Stimulated activated CD8-positive, alpha-beta memory T cell treated with anti-CD3 and anti-CD28 coated beads, Interleukin-7, amount 100 ng/mL, for 4 hours (primary cell): ENCODE measurements at regions not wholly inside any gene's neighbourhood (a gene's known extent, or its start where the extent isn't known, plus 50 kb on each side); places are given as distances from the start of the nearest gene placed in this dataset.
"Not testable (repeated sequence)": the region's sequence is repeated elsewhere in the genome, so short reads cannot be mapped to it uniquely, and the experiment has no call there.

Source experiments
- DNase-seq, 2 donors: peaks; one replicate each; pipeline ENCODE4 v3.0.0-alpha.2; 2020; ENCODE audit warnings: low read depth in 2 of 2

DNA sequence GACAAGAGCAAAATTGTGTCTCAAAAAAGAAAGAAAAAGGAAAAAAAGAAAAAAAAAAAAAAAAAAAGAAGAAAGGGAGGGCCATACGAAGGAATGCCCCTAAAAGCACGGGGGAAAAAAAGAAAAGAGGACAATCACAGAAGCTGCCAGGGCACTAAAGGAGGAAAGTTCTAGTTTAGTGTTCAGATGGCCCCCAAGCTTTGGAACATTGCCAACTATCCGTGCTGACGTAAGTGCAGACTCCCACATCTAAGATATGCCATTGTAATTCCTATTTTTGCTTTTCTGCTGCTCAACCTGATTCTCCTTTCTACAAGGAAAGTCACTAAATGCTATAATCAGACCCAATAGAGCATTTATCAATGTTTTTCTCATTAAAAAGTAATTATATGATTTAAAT is 842.1 kb downstream of the KCNJ2 start:
- DNase-seq: no peak

DNA sequence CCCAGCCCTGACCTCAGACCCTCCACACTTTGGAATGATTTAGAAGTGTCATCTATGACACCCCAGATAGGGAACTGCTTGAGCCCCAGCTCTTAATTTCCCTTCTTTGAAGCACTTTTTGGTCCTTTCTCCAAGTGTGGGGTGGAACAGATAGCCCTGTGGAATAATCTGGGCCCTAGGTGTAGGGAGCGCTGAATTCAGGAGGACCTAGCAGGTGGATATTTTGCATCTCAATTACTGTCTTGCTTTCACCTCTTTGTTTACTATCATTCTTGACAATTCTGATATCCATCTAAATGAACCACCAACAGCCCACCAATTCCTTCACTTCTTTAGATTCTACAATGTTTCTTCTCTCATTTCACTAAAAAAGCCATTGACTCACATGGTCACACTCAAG is 850.4 kb downstream of the KCNJ2 start:
- no peak for DNase-seq

DNA sequence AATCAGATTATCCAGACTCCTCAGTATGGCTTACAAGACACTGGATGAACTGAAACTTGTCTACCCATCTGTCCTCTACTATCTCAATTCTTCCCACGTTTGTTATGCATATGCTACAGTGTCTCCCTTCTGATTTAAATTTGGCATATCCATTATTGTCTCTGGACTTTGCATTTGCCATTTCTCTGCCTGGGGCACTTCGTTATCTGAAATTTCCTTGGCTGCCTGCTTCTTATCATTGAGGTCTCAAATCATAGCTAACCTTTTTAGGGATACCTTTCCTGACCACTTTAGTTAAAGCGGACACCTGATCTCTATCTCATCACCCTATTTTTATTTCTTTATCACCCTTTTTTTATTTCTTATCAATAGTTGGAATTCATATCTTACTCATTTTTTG is 853.4 kb downstream of the KCNJ2 start:
- no peak for DNase-seq

DNA sequence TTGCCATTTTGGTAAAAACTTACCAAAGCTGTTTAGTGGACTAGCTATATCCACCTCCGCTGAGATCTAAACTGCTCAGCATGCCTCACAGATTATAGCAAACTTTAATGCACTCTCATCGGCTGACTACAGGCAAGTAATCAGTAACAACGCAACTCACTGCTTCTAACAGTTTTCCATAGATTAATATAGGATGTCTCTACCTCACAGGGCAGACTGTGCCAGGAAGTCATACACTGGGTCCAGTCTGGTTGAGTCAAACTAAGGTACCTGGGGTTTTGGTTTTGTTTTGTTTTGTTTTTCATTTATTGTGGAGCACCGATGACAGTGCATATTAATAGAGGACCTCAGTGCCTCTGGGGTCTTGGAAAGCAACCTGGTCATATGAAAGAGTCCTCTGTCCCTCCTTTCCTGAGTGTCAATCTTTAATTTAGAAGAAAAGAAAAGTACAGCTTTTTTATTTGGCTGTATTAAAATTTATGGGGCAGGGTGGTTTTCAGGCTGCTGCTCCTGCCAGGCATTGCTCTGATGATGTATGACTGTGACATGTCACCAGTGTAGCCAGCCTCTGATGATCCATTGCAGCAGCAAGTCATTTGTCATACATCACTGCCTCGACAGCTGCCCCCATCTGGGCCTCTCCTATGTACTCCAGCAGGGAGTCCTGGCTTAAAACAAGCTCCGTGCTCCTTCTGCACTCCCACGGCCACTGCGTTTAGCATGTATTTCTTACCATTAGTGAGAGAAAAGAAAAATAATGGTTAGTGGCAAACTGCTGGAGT is 854.1 kb downstream of the KCNJ2 start:
- no peak for DNase-seq

DNA sequence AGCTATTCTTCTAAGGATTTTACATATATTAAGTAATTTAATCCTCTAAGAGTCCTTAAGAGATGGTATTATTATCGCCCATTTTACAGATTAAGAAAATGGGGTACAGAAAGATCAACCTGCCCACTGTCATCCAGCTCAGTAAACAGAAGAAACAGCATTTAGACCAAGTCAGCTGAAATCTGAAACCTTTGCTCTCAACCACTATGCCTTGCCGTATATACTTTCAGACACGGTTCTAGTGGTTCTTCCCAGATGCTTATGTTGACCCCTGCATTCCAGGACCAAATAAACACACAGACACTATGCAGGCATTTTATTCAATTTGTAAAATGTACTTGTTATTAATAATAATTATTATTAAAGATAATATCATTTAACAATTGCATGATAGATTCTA is 854.8 kb downstream of the KCNJ2 start:
- no peak for DNase-seq

DNA sequence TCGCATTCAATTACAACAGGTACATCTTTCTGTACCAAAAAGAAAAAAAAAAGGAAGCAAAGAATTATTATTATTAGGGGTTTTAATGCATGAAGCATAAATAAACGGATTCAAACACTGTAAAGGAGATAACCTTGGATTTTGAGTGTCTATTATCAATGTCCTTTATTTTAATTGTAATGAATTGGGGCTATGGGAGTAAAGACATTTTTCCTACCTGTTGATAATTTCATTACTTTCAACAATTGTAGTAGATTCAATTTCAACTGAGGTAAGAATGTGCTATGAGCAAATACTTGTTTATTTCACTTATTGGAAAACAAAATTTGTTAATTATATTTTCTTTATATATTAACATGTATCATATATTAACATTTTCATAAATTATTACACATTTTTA is 855.6 kb downstream of the KCNJ2 start:
- no peak for DNase-seq

DNA sequence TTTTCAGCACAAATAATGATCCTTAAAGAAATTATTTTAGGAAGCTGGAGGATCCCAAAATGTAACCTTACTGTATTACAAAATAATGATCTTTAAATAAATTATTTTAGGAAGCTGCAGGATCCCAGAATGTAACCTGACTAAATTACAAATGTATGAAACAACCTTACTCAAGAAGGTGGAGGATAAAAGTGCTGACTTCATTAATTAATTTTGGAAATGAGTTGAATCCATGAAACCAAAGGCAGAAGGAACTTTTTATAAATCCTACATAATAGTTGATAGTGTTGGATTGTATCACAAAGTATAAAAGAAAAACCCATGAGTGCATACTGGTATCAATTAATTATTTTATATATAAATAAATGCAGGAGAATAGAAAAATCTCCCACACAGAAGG is 859.9 kb downstream of the KCNJ2 start:
- DNase-seq: no peak

DNA sequence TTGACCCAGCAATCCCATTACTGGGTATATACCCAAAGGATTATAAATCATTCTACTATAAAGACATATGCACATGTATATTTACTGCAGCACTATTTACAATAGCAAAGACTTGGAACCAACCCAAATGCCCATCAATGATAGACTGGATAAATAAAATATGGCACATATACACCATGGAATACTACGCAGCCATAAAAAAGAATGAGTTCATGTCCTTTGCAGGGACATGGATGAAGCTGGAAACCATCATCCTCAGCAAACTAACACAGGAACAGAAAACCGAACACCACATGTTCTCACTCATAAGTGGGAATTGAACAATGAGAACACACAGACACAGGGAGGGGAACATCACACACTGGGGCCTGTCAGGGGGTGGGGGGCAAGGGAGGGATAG is 862.0 kb downstream of the KCNJ2 start:
- DNase-seq: not testable (repeated sequence)

DNA sequence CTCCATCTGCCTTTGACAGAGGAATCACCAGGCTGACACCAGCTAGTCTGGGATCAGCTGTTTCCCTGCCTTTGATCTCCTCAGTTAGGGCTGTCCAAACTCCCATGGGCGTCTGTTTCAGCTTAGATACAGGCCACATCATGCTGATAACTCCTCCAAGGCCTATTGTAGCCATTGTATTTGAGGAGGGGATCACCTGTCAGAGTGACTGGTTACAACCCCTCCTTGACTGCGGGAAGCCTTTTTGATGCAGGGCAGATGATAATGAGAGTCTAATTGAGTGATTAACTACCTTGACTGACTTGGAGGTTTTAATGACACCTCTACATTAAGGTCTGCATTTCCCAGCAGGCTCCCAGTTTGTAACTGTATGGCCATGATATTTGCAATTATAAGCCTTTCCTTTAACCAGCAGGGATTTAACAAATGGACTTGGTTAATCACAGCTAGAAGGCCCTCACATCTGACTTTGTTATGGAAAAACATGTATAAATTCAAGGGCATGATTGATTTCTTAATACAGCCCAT is 863.5 kb downstream of the KCNJ2 start:
- no peak for DNase-seq

DNA sequence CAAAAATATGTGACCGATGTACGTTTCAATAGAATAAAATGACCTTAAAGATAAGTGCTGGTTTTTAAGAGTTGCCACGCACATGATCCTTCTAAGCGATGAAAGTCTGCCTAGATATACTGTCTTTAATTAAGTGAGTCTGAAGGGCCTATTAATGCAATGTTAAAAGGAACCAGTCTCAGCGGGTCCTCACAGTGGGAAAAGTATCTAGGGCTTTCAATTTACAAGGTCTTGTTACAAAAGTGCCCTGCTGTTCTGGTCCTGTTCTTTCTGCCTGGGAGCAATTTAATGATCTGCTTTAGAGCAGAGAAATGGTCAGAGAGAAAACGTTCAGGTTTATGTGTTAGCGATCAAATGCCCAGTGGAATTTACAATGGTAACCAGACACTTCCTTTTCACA is 864.0 kb downstream of the KCNJ2 start:
- DNase-seq: no peak

DNA sequence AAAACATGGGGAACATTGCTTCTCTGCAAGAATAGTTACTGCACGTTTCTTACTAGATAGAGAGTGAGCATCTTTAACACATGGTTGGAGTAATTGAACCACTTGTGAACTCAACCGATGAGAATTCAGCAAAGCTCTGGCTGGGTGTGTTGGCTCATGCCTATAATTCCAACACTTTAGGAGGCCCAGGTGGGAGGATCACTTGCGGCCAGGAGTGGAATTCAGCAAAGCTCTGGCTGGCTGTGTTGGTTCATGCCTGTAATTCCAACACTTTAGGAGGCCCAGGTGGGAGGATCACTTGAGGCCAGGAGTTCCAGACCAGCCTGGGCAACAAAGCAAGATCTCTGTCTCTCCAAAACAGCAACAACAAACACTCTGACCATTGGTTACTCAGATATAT is 865.9 kb downstream of the KCNJ2 start:
- DNase-seq: no peak

DNA sequence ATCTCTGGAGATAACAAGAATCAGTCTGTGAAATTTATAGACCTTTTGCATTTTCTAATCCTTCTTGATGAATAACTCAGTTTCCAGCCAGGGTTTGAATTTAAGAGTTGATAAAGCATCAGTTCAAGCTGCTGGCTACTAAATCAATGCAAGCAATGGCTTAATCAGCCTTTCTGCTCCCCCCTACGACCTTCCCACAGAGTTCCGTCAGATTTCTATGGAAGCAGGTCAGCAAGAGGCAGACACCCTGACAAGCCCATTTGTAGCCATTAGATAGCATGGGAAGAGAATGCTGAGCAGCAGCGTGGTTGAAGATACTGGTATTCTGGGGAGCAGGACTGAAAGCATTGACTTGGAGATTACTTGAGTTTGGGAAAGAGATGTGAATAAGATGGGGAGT is 868.1 kb downstream of the KCNJ2 start:
- DNase-seq: no peak

DNA sequence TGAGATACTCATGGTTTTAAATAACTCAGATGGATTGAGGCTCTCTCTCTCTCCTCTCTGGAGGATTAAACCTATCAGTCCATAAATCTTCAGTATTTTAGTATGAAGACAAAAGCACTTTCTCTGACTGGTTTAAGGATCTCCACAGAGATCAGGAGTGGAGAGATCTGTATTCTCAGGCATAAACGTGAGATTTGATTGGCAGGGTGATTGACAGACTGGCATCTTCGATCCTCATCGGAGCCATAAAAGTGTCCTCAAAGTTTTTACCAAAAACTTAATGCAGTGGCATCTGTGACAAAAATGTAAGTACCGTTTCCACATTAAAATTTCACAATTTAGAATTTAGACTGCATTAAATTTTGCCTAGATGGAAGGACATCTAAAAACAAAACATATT is 870.1 kb downstream of the KCNJ2 start:
- no peak for DNase-seq

DNA sequence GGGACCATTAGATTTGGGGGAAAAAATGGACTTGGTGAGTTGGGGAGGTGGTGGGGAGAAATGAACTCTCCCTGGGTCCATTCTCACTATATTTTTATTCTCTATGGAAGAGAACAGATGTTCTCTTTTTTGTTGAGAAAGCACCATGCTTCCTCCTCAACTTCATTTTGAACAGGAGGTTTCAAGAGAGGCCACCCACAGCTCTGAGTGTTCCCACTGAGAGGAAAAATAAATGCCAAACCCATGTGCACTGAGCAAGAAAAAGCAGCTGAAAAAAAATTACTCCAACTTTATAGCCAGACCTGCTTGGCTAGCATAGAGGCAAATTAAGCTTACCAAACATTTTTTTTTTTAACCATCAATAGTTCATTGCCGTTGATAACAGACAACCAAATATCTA is 883.6 kb downstream of the KCNJ2 start:
- no peak for DNase-seq

DNA sequence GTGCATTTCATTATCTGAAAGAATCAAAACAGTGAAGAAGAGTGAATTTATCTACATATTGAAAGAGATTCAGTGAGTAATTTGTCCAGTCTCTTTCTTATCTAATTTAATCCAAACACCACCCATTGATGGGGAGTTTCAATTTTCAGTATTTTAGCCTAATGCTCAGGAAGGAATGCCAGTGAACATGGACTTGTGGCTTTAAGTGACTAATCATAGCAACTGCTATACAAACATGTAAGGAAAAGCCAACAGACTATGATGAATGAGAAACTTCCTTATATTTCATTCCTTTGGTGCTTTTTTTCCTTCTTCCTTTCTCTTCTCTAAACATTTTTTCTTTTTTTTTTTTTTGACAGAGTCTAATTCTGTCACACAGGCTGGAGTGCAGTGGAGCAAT is 885.8 kb downstream of the KCNJ2 start:
- DNase-seq: no peak

DNA sequence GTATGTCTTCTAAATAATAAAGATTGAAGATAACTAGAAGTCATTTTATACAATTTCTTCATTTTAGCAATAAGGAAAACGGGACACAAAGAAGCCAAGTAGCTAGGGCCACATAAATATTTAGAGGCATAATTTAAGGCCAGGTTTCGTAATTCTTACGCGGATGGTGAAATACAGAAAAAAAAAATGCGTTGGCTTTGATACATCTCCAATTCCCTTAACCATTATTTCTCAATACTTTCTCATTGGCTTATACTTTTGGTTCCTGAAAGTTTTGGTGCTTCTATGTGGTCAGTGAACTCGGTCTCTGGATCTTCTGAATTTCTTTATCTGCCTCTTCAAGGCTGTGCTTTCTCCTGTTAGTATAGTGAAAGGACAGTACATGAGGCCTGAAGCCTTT is 888.1 kb downstream of the KCNJ2 start:
- DNase-seq: no peak

DNA sequence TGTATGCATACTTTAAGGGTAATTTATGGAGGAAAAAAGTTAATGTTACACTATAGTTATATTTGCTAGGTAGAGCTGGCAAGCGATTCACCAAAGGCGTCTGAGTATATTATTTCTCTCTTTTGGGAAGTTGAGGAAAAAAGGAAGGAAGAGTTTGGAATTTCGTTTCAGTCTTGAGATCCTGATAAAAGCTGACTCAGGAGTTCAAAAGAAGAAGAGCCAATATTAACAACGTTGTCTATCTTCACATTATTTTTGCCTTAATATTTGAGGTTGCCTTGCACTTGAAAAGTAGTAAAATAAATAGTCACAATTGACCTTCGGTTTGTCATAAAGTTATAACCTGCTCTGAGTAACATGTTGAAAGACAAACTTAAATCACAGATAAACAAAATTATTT is 888.6 kb downstream of the KCNJ2 start:
- DNase-seq: no peak

DNA sequence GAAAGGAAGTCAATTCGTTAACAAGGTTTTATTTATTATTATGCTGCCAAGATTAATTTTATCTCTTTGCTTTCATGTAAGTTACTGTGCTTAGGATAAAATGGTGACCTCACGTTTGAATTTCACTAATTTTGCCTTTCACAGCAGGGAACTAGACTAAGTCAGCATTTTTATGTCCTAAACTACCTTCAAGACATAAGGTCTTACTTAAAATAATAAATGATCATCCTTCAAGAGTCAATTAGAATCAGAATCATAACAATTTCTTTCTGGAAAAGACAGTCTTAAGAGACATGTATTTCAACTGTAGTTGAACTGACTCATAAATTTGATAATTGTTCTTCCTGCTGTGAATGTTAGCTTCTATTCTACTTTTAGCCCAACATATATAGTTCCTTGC is 893.8 kb downstream of the KCNJ2 start:
- no peak for DNase-seq

DNA sequence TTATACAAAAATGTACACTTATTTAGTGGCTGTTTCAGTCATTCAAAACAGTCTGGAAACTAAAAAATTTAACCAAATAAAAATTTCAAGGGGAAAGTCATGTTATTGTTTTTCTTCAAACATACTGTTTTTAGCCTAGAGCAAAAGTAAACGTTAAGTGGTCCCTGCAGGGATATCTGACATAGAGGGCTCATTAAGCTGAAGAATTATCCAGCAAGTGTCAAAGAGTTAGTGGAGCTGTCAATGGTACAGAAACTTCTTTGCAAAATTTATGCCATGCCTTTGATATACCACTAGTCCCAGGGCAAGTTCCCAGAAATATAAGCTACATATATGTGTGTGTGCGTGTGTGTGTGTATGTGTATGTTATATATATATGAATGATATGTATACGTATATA is 894.2 kb downstream of the KCNJ2 start:
- no peak for DNase-seq

DNA sequence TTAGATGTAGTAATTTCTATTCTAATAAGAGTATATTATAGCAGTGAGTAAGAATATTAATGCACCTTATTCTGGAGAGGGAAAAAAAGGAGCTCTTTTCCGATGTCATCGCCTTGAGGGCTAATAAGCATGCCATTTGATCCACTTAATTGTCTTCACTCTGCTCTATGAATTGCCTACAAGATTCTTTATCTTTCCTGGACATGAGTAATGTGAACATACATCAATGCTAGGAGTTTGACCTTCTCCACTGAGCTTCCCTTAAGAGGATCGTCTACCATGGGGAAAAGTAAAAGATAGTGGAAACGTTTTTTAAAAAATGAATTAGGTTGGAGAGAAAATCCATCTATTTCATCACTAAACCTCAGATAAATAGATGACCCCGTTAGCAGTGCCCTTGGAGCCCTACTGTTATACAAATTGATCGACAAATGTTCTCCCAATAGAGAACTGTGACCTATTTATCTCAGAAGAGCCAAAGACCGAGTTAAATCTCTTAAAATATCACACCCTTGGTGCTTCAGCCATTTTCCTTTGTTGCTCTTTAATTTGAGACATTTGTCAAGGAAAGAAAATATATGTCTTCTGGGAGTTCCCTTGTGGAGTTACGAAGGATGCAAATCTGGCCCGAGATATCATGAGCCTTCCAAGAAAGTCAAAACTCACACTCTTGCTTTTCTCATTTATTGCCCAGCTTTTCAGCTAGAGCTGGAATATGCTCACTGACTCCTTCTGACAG is 898.5 kb downstream of the KCNJ2 start:
- no peak for DNase-seq

DNA sequence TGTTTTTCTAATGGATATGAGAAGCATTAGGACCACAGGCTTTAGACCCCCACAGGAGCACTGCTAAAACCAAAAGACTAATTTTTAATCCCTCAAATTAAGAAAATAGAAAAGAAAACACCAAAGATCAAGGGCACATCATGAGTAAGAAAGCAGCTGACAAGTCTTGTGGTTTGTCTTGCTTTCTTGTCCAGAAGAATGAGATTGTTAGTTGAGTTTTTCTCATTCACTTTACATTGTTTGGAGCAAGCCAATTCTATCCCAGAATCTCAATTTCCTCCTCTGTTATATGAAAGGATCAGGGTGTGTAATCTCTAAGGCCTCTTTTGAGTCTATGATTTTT is 899.0 kb downstream of the KCNJ2 start:
- no peak for DNase-seq

DNA sequence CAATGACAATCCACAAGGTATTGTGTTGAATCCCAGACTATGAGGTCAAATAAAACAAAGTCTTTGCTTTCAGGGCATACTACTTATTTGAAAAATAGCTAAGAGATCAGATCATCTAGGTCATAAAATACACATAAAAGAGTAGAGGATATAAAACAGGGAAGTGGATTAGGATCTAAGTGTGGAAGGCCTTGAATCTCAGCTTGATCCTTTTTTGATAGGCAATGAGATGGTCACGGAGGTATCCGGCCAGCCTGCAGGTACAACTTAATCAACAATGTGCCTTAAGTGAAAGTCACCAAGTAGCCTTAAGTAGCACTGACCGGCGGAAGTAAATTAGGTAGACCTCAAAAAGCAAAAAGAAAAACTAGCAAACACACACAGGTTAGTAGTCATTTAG is 901.7 kb downstream of the KCNJ2 start:
- DNase-seq: no peak

DNA sequence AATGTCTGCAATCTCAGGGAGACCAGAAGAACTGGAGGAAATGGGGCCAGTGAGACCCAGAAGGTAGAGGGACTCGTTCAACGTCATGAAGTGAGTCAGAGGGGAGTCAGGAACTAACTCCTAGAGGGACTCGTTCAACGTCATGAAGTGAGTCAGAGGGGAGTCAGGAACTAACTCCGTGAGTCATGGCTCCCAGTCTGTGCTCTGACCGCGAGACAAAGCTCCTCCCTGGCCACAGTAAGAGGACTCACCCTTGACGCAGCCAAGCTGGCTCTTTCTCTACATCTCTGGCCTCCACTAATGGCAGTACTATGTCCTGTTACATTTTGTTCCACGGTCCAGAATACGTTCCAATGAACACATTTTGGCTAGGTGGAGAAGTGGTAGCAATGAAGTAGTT is 902.5 kb downstream of the KCNJ2 start:
- DNase-seq: peak in 1 of 2 donors; percentile 1
